TTC549 (cell line): ENCODE measurements at regions not wholly inside any gene's neighbourhood (a gene's known extent, or its start where the extent isn't known, plus 50 kb on each side); places are given as distances from the start of the nearest gene placed in this dataset.
"Not testable (repeated sequence)": the region's sequence is repeated elsewhere in the genome, so short reads cannot be mapped to it uniquely, and the experiment has no call there.

ENCODE experiments used
- FAIRE-seq: peaks from 2 replicates; lab custom pipeline; 2012; peaks lifted over from hg19 to GRCh38; lab: Jason Lieb, UNC

GRCh38 chr7:104264285-104264684, 56.5 kb upstream of the ORC5 start:
- no peak for FAIRE-seq

- peak; percentile 40 for FAIRE-seq
These were observed 60.0 kb upstream of the ORC5 start for GRCh38 chr7:104267701-104268368.

DNA sequence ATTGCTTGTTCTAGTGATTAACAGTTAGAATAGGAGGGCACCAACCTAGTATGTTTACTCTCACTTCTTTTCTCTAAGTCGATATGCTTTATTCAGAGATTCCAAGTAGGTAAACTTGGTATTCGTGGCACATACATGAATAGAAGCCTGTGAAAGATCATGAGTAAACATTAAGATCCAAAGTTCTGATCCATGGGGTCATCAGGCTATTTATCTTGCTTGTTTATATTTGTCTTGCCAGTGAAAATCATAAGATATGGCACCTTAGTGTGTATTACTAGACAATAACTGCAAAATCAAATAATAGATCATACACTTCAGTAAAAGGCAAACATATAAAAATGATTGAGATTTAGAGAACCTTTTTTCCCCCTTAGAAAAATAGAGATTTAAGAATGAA, 56.5 kb upstream of the LHFPL3 start:
- FAIRE-seq, result no peak

DNA sequence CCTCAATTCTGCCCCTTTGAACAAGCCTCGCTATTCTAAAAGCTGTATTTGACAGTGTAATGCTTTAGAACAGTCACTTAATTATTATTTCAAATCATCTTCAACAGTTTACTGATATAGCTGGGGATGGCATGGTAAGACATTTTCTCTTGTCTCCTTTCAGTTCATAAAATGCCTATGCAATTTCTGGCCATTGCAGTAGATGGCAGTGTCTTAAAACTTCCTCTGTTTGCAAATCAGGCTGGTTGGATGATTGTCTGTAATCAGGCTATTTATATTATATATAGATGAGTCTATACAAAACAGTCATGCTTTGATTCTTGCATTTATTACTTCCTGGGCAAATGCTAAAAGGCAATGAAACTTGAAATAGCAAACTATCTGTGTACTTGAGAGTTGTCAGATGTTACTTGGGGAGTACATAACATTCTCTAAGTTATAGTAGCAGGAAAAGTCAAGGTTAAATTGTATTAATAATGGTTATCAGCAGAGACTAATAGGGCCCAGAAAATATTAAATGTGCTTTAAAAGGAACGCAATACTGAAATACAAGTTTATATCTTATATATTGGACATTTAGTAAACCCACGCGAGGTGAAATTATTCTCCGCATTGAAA, 55.5 kb upstream of the LHFPL3 start:
- no peak for FAIRE-seq

- FAIRE-seq, result no peak
These were observed 52.5 kb upstream of the LHFPL3 start for GRCh38 chr7:104275900-104276299.

DNA sequence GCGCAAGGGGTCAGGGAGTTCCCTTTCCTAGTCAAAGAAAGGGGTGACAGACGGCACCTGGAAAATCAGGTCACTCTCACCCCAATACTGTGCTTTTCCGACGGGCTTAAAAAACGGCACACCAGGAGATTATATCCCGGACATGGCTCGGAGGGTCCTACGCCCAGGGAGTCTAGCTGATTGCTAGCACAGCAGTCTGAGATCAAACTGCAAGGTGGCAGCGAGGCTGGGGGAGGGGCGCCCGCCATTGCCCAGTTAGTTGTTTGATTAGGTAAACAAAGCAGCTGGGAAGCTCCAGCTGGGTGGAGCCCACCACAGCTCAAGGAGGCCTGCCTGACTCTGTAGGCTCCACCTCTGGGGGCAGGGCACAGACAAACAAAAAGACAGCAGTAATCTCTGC, 51.7 kb upstream of the LHFPL3 start:
- not testable (repeated sequence) for FAIRE-seq
